Tibial nerve (tissue), 4 donors: ENCODE measurements at regions not wholly inside any gene's neighbourhood (a gene's known extent, or its start where the extent isn't known, plus 50 kb on each side); places are given as distances from the start of the nearest gene placed in this dataset.
"Not testable (repeated sequence)": the region's sequence is repeated elsewhere in the genome, so short reads cannot be mapped to it uniquely, and the experiment has no call there.

Source experiments
- DNase-seq, 2 donors: peaks; one replicate each; pipeline ENCODE4 v3.0.0-alpha.2; 2019; ENCODE audit warnings: low spot score in 2 of 2
- H3K27ac ChIP-seq, 4 donors: fragments of 200-600 bp; sonication (generic) in 3 of 4; one replicate each; pipeline ENCODE4 v1.5.1; 2017 to 2019; ENCODE audit warnings: mild to moderate bottlenecking in 1 of 4
- H3K27me3 ChIP-seq, 2 donors: fragments of 200-600 bp; sonication (generic) in 1 of 2; one replicate each; pipeline versions ENCODE4 v1.5.1 to v1.6.0; 2017 to 2019
- H3K36me3 ChIP-seq, 3 donors: fragments of 200-600 bp; sonication (generic); one replicate each; pipeline ENCODE4 v1.5.1; 2018 to 2019
- H3K4me1 ChIP-seq, 4 donors: fragments of 200-600 bp; sonication (generic) in 3 of 4; one replicate each; pipeline ENCODE4 v1.5.1; 2017 to 2019
- H3K4me3 ChIP-seq, 4 donors: fragments of 200-600 bp; sonication (generic) in 3 of 4; one replicate each; pipeline ENCODE4 v1.5.1; 2017 to 2019; ENCODE audit warnings: mild to moderate bottlenecking in 1 of 4, moderate library complexity in 1 of 4
- H3K9me3 ChIP-seq, 4 donors: fragments of 200-600 bp; sonication (generic) in 3 of 4; one replicate each; pipeline ENCODE4 v1.5.1; 2017 to 2019
- CTCF ChIP-seq, 5 experiments: fragments of 200-600 bp in 3 of 5; fragments of 450-650 bp in 2 of 5; sonication (generic) in 3 of 5; IDR thresholded peaks; one replicate each; pipeline ENCODE4 v1.5.1; 2016 to 2019; ENCODE audit warnings: antibody characterized with exemption in 5 of 5, mild to moderate bottlenecking in 3 of 5, moderate library complexity in 2 of 5
- EP300 ChIP-seq, 2 donors: sonication (generic); formaldehyde crosslinking; IDR thresholded peaks; one replicate each; pipeline ENCODE4 v1.6.1; 2017; ENCODE audit warnings: antibody characterized with exemption in 2 of 2, mild to moderate bottlenecking in 1 of 2
- POLR2A ChIP-seq, 2 donors: fragments of 450-650 bp; IDR thresholded peaks; one replicate each; pipeline ENCODE4 v1.6.1; 2017; ENCODE audit warnings: antibody characterized with exemption in 2 of 2, mild to moderate bottlenecking in 2 of 2, moderate library complexity in 2 of 2
- WGBS, 2 donors: methylation state at CpG; one replicate each; pipeline ENCODE4 v1.1.5; 2018; 5-methylcytosine and 5-hydroxymethylcytosine counted together

DNA sequence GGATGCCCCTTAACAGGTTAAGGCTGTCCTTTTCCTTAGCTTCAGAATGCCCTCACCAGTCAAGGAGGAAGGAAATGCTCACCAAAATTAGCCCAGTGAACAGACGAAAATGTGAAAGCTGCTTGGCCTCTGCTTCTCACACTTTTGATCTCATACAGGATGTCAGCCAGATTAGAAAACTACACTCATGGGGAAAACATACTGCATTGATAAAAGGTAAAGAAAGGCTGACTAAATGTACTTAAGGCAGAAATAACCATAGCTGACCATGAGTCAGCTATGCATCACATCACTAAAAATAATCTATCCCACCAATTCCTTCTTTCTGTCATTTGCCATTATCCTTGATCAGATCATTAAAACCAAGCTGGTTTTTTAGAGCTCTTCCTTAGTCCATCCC, 198.4 kb upstream of the TENT5A start:
- no peaks in the 10 kb centered on the region for H3K27me3 ChIP-seq
- no peaks in the 10 kb centered on the region for H3K4me1 ChIP-seq
- no peaks in the 10 kb centered on the region for H3K36me3 ChIP-seq
- H3K9me3 ChIP-seq, result no peaks in the 10 kb centered on the region
- DNase-seq, result no peak
- TF ChIP-seq CTCF (IDR thresholded peaks at IDR 0.05) (no peak), EP300 (IDR thresholded peaks at IDR 0.05) (no peak), POLR2A (IDR thresholded peaks at IDR 0.05) (no peak)
- H3K4me3 ChIP-seq, result no peak overlapping the region
- no peak overlapping the region for H3K27ac ChIP-seq
- 13 to 14% methylated on average over 1 of the region's 1 CpG for WGBS, 2 donors

GRCh38 chr6:81948861-81949260, 196.4 kb upstream of the TENT5A start:
- DNase-seq, result no peak
- no peaks in the 10 kb centered on the region for H3K9me3 ChIP-seq
- no peak overlapping the region for H3K27ac ChIP-seq
- no peak overlapping the region for H3K4me3 ChIP-seq
- no peaks in the 10 kb centered on the region for H3K27me3 ChIP-seq
- H3K36me3 ChIP-seq, result no peaks in the 10 kb centered on the region
- no peak for TF ChIP-seq POLR2A (IDR thresholded peaks at IDR 0.05)
- no peaks in the 10 kb centered on the region for H3K4me1 ChIP-seq

GRCh38 chr6:81948196-81948595, 195.7 kb upstream of the TENT5A start:
- H3K4me1 ChIP-seq, H3K36me3 ChIP-seq, H3K27me3 ChIP-seq, DNase-seq, H3K9me3 ChIP-seq, H3K27ac ChIP-seq, H3K4me3 ChIP-seq: not testable (repeated sequence)
- WGBS, 2 donors, result 94 to 95% methylated on average over 4 of the region's 4 CpGs

GRCh38 chr6:81944661-81945060, 192.2 kb upstream of the TENT5A start:
- WGBS, 2 donors, result 91 to 95% methylated on average over 2 of the region's 2 CpGs
- no peak for DNase-seq
- no peaks in the 10 kb centered on the region for H3K27me3 ChIP-seq
- H3K4me1 ChIP-seq, result no peaks in the 10 kb centered on the region
- no peak overlapping the region for H3K27ac ChIP-seq
- H3K9me3 ChIP-seq, result no peaks in the 10 kb centered on the region
- TF ChIP-seq EP300 (IDR thresholded peaks at IDR 0.05) (no peak), POLR2A (IDR thresholded peaks at IDR 0.05) (no peak), CTCF (IDR thresholded peaks at IDR 0.05) (no peak)
- no peaks in the 10 kb centered on the region for H3K36me3 ChIP-seq
- H3K4me3 ChIP-seq, result no peak overlapping the region

- 86 to 96% methylated on average over 3 of the region's 3 CpGs for WGBS, 2 donors
- H3K4me1 ChIP-seq, DNase-seq, H3K4me3 ChIP-seq, H3K27ac ChIP-seq, H3K36me3 ChIP-seq, H3K27me3 ChIP-seq, H3K9me3 ChIP-seq: not testable (repeated sequence)
These were observed 190.4 kb upstream of the TENT5A start for GRCh38 chr6:81942842-81943241.

DNA sequence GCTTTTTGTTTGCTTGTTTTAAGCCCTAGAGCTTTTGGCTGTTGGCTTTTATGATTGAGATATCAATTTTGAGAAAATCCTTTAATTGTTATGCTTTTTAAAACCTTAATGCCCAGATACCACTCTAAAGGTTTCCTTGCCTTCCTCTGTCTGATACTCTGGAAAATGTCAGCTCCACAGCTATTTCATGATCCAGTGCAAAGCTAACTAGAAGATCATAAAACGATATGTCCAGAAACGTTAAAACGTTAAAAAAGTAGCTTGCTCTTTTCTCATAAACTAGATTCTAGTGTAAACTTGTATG, 189.5 kb upstream of the TENT5A start:
- no peaks in the 10 kb centered on the region for H3K36me3 ChIP-seq
- TF ChIP-seq POLR2A (IDR thresholded peaks at IDR 0.05) (no peak), CTCF (IDR thresholded peaks at IDR 0.05) (no peak), EP300 (IDR thresholded peaks at IDR 0.05) (no peak)
- no peaks in the 10 kb centered on the region for H3K27me3 ChIP-seq
- H3K4me1 ChIP-seq, result peaks cover 0 to 9% (median 0%) of the 10 kb centered on the region in 4 donors
- DNase-seq, result no peak
- no peak overlapping the region for H3K27ac ChIP-seq
- H3K4me3 ChIP-seq, result no peak overlapping the region
- H3K9me3 ChIP-seq, result no peaks in the 10 kb centered on the region
- 89 to 97% methylated on average over 3 of the region's 3 CpGs for WGBS, 2 donors

- H3K27ac ChIP-seq, result no peak overlapping the region
- 35 to 41% methylated on average over 1 of the region's 1 CpG for WGBS, 2 donors
- no peak for TF ChIP-seq EP300 (IDR thresholded peaks at IDR 0.05)
- no peak for TF ChIP-seq POLR2A (IDR thresholded peaks at IDR 0.05)
- no peak for TF ChIP-seq CTCF (IDR thresholded peaks at IDR 0.05)
These were observed 188.0 kb upstream of the TENT5A start for GRCh38 chr6:81940451-81940985.

More at GRCh38 chr6:81940451-81940985, 188.0 kb upstream of the TENT5A start:
- no peak overlapping the region for H3K4me3 ChIP-seq
- no peaks in the 10 kb centered on the region for H3K36me3 ChIP-seq
- peaks cover 0 to 9% (median 0%) of the 10 kb centered on the region in 4 donors for H3K4me1 ChIP-seq
- no peaks in the 10 kb centered on the region for H3K27me3 ChIP-seq
- no peaks in the 10 kb centered on the region for H3K9me3 ChIP-seq
- no peak for DNase-seq
